GM12891 (cell line): ENCODE measurements at regions not wholly inside any gene's neighbourhood (a gene's known extent, or its start where the extent isn't known, plus 50 kb on each side); places are given as distances from the start of the nearest gene placed in this dataset.

Experiments used
- POLR2A ChIP-seq: IDR thresholded peaks from 2 replicates; pipeline ENCODE4 v1.6.1; 2011; ENCODE audit warnings: low read depth, low read length, control low read depth
- POLR2AphosphoS5 ChIP-seq: IDR thresholded peaks from 2 replicates; pipeline ENCODE4 v1.6.1; 2011; ENCODE audit warnings: low read depth, low read length, control low read depth
- TAF1 ChIP-seq: IDR thresholded peaks from 2 replicates; pipeline ENCODE4 v1.6.1; 2011; ENCODE audit warnings: low read depth, low read length, control low read depth

DNA sequence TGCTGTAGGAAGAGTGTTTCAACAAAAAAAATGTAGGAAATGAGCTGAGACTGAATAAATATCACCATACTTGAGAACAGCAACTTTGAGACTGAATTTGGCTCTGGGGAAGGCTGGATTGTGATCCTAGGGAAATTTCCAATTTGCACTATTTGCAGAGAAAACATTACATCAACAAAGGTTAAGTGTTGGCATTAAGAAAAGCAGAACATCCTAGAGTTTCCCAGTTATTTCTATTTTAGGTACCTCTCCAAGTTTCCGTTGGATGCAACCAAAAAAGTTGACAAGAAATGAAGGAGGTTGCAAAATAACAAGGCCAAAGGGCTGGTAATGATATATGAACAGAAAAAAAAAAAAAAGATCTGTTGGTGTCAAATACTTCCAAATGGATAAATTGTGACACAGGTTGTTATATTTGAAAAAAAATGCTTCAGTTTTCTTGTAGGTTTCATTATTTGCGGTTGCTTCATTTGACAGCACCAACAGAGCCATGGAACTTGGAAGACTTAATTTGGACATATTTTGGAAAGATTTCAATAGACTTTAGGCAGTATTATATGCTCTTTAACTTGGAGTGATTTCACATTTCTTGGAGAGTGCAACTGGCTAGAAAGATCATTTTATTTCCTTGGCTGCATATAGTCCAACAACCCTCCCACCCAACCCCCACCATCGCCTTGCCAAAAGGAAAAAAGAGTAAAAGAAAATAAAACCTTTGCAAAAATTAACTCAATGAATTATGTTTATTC is 230.8 kb downstream of the ZNF608 start:
- TF ChIP-seq POLR2A (no peak), POLR2AphosphoS5 (no peak), TAF1 (no peak)
